AG04450 (cell line): ENCODE measurements at regions not wholly inside any gene's neighbourhood (a gene's known extent, or its start where the extent isn't known, plus 50 kb on each side); places are given as distances from the start of the nearest gene placed in this dataset.

ENCODE experiments used
- CTCF ChIA-PET: fragments of 300-600, 350-600 bp; formaldehyde crosslinking; extraction: SDS; loops from one replicate; lab custom pipeline; 2022; ENCODE audit warnings: antibody characterized with exemption, inconsistent platforms; lab: Charles Lee
- POLR2A ChIA-PET: fragments of 350-600 bp; formaldehyde crosslinking; extraction: SDS; loops from one replicate; lab custom pipeline; 2021; ENCODE audit warnings: antibody characterized with exemption, inconsistent platforms; lab: Yijun Ruan, JAX
- DNase-seq: peaks from one replicate; pipeline ENCODE4 v3.0.0-alpha.2; 2011; ENCODE audit warnings: low read depth, low spot score
- H3K27ac ChIP-seq: one replicate; pipeline ENCODE4 v1.5.1; 2012; ENCODE audit warnings: low read depth, low read length, control low read depth
- H3K27me3 ChIP-seq: one replicate; pipeline ENCODE4 v1.6.0; 2012; ENCODE audit warnings: low read length; ENCODE audit not compliant: control insufficient read depth, insufficient read depth
- H3K4me3 ChIP-seq: 2 replicates; pipeline ENCODE4 v1.5.1; 2011; ENCODE audit warnings: mild to moderate bottlenecking, low read depth, low read length, control low read depth
- H3K9me3 ChIP-seq: 2 replicates; pipeline ENCODE4 v1.5.1; 2012; ENCODE audit warnings: low read length; ENCODE audit not compliant: control insufficient read depth, insufficient read depth
- CTCF ChIP-seq: IDR thresholded peaks from 2 replicates; pipeline ENCODE4 v1.5.1; 2011; ENCODE audit warnings: low read depth, low read length, control low read depth, inconsistent platforms

GRCh38 chr9:73736270-73736669, 584.6 kb downstream of the ANXA1 start:
- Histone ChIP-seq H3K9me3 (no peaks in the 10 kb centered on the region), H3K27ac (no peak overlapping the region), H3K27me3 (no peaks in the 10 kb centered on the region), H3K4me3 (no peak overlapping the region)
- no peak for TF ChIP-seq CTCF
- CTCF ChIA-PET, result no interaction called here
- no peak for DNase-seq
- POLR2A ChIA-PET, result no interaction called here

- TF ChIP-seq CTCF, result no peak
- Histone ChIP-seq H3K27me3 (no peaks in the 10 kb centered on the region), H3K9me3 (peaks cover 5% of the 10 kb centered on the region; the same call in 1 of the 2 replicates), H3K27ac (no peak overlapping the region), H3K4me3 (no peak overlapping the region)
- CTCF ChIA-PET, result no interaction called here
- no peak for DNase-seq
- POLR2A ChIA-PET, result no interaction called here
These were observed 587.3 kb downstream of the ANXA1 start for GRCh38 chr9:73738741-73739530.

GRCh38 chr9:73741316-73741715, 589.7 kb downstream of the ANXA1 start:
- ChIA-PET POLR2A (no interaction called here), CTCF (no interaction called here)
- H3K27ac ChIP-seq, result no peak overlapping the region
- H3K9me3 ChIP-seq, result peaks cover 7% of the 10 kb centered on the region; the same call in 1 of the 2 replicates
- DNase-seq, result no peak
- H3K4me3 ChIP-seq, result no peak overlapping the region
- TF ChIP-seq CTCF, result no peak
- no peaks in the 10 kb centered on the region for H3K27me3 ChIP-seq

- Histone ChIP-seq H3K4me3 (no peak overlapping the region), H3K9me3 (peaks cover 7% of the 10 kb centered on the region; the same call in 1 of the 2 replicates), H3K27ac (no peak overlapping the region), H3K27me3 (no peaks in the 10 kb centered on the region)
- ChIA-PET POLR2A (no interaction called here), CTCF (no interaction called here)
- DNase-seq, result no peak
- no peak for TF ChIP-seq CTCF
These were observed 590.7 kb downstream of the ANXA1 start for GRCh38 chr9:73742412-73742811.

GRCh38 chr9:73743826-73744225, 592.2 kb downstream of the ANXA1 start:
- Histone ChIP-seq H3K27ac (no peak overlapping the region), H3K4me3 (no peak overlapping the region), H3K27me3 (no peaks in the 10 kb centered on the region), H3K9me3 (peaks cover 7% of the 10 kb centered on the region; the same call in 1 of the 2 replicates)
- ChIA-PET POLR2A (no interaction called here), CTCF (no interaction called here)
- no peak for TF ChIP-seq CTCF
- DNase-seq, result no peak
